ENCODE measurements at regions not wholly inside any gene's neighbourhood (a gene's known extent, or its start where the extent isn't known, plus 50 kb on each side); places are given as distances from the start of the nearest gene placed in this dataset.
A peak's percentile ranks its signal among the peaks of the same experiment; 100 is the strongest.

DNA sequence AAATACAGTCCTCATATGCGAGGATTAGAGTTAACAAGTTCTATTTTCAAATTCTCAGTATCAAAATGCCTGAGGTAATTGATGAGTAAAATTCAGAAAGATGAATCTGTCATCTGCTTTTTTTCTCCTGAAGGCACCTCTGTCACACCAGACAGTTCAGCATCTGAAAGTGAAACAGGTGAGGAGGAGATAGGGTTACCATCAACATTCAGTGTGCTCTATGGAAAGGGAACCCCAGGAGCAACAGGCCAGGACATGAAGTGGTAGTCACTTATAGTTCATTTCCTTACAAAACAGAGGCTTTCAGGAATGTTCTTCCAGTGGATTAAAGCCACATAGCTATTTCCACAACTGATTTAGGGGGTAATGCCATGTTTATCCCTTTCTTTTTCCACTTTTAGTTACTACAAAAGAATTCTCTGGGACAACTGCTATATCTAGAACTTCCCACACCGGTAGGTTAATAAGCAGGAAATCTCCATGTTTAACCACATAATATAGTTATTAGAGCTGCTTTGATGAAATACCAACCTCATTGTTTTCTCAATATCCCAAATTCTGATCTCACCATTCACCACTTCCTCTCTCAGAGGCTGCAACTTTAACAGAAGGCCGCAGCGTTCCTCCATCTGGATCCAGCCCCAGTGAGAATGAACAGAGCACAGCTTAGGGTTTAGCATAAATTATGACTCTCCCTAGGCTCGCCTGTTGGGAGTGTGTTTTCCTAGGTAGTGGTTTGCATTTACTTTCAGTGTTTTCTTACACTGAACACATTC, 177.0 kb upstream of the CNTN1 start:
- no peaks in the 10 kb centered on the region for H3K36me3 ChIP-seq (ENCODE audit: control insufficient read depth, insufficient read depth, low read length)
- H3K27me3 ChIP-seq (replicated peaks; ENCODE audit: control insufficient read depth, insufficient read depth, low read length), result no peaks in the 10 kb centered on the region
- no peak overlapping the region for H3K4me3 ChIP-seq (replicated peaks; ENCODE audit: low read depth, low read length)
- TF ChIP-seq, protein P1, sequence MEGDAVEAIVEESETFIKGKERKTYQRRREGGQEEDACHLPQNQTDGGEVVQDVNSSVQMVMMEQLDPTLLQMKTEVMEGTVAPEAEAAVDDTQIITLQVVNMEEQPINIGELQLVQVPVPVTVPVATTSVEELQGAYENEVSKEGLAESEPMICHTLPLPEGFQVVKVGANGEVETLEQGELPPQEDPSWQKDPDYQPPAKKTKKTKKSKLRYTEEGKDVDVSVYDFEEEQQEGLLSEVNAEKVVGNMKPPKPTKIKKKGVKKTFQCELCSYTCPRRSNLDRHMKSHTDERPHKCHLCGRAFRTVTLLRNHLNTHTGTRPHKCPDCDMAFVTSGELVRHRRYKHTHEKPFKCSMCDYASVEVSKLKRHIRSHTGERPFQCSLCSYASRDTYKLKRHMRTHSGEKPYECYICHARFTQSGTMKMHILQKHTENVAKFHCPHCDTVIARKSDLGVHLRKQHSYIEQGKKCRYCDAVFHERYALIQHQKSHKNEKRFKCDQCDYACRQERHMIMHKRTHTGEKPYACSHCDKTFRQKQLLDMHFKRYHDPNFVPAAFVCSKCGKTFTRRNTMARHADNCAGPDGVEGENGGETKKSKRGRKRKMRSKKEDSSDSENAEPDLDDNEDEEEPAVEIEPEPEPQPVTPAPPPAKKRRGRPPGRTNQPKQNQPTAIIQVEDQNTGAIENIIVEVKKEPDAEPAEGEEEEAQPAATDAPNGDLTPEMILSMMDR (IDR thresholded peaks at IDR 0.05; ENCODE audit: insufficient read depth, low read length, poor library complexity, severe bottlenecking), result no peak
- peak; percentile 40 for DNase-seq (ENCODE audit: extremely low read depth, insufficient read length)

DNA sequence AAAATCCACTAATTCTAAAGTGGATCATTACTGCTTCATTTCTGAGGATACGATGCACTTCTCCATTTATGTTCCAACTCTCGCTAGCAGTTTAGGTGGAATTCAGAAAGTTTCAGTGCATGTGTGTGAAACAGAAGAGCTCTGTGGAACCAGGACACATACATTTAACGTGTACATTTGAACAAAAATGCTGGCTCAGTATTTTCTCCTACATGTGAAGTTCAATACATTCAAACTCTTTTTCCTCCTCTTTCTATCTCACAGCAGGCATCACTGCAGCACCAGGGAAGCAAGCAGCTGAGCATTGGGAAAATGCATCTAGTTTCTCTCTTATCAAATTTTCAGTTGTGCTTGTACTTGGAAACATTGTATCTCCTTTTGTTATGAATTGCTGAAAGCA, 169.4 kb upstream of the CNTN1 start:
- TF ChIP-seq, protein P1 (IDR thresholded peaks at IDR 0.05; ENCODE audit: insufficient read depth, low read length, poor library complexity, severe bottlenecking), result no peak
- DNase-seq (ENCODE audit: extremely low read depth, insufficient read length), result no peak
- no peak overlapping the region for H3K4me3 ChIP-seq (replicated peaks; ENCODE audit: low read depth, low read length)
- no peaks in the 10 kb centered on the region for H3K36me3 ChIP-seq (ENCODE audit: control insufficient read depth, insufficient read depth, low read length)
- H3K27me3 ChIP-seq (replicated peaks; ENCODE audit: control insufficient read depth, insufficient read depth, low read length), result no peaks in the 10 kb centered on the region

DNA sequence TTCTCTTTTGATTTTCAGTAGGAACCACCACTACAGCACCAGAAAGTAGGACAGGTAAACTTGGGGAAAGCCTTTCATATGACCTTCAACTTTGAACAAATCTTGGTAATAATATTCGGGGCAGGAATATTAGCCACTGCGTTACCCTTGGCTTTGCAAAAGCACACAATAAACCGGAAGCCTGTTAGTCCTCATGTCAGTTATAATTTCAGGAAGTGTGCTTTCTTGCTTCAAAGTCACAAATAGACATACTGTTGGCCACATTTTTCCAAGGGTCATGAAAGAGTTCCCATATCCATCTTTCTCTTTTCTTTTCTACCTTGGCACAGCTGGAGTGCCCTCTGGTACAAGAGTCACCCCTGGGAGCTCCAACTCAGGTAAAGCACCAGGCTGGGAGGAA, 167.2 kb upstream of the CNTN1 start:
- DNase-seq (ENCODE audit: extremely low read depth, insufficient read length), result no peak
- Histone ChIP-seq H3K27me3 (replicated peaks; ENCODE audit: control insufficient read depth, insufficient read depth, low read length) (no peaks in the 10 kb centered on the region), H3K4me3 (replicated peaks; ENCODE audit: low read depth, low read length) (no peak overlapping the region), H3K36me3 (ENCODE audit: control insufficient read depth, insufficient read depth, low read length) (no peaks in the 10 kb centered on the region)
- TF ChIP-seq, protein P1 (IDR thresholded peaks at IDR 0.05; ENCODE audit: insufficient read depth, low read length, poor library complexity, severe bottlenecking), result no peak

DNA sequence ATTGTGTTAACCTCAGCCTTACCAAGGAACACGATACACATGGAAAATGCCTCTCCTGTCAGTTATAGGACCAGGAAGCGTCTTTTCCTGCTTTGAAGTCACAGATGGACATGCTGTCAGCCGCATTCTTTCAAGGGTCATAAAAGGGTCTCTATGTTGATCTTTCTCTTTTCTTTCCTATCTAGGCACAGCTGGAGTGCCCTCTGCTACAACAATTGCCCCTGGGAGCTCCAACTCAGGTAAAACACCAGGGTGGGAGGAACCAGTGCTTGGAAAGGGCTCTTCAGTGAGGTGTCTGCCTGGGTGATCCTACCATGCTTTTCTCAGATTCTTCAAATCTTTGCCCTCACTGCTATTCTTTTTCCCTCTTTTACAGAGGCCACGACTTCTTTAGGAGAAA, 157.4 kb upstream of the CNTN1 start:
- no peaks in the 10 kb centered on the region for H3K27me3 ChIP-seq (replicated peaks; ENCODE audit: control insufficient read depth, insufficient read depth, low read length)
- TF ChIP-seq, protein P1 (IDR thresholded peaks at IDR 0.05; ENCODE audit: insufficient read depth, low read length, poor library complexity, severe bottlenecking), result no peak
- no peak for DNase-seq (ENCODE audit: extremely low read depth, insufficient read length)
- no peak overlapping the region for H3K4me3 ChIP-seq (replicated peaks; ENCODE audit: low read depth, low read length)
- H3K36me3 ChIP-seq (ENCODE audit: control insufficient read depth, insufficient read depth, low read length), result no peaks in the 10 kb centered on the region

DNA sequence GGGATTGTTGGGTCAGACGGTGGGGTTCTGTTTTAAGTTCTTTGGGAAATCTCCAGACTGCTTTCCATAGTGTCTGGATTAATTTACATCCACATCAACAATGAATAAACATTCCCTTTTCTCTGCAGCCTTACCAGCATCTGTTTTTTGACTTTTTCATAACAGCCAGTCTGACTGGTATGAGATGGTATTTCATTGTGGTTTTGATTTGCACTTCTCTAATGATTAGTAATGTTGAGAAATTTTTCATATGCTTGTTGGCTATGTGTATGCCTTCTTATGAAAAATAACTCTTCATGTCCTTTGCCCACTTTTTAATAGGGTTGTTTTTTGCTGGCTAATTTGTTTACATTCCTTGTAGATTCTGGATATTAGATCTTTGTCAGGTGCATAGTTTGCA, 140.8 kb upstream of the CNTN1 start:
- TF ChIP-seq, protein P1 (IDR thresholded peaks at IDR 0.05; ENCODE audit: insufficient read depth, low read length, poor library complexity, severe bottlenecking), result no peak

More for the DNA sequence above, 140.8 kb upstream of the CNTN1 start:
- no peak overlapping the region for H3K4me3 ChIP-seq (replicated peaks; ENCODE audit: low read depth, low read length)
- no peaks in the 10 kb centered on the region for H3K27me3 ChIP-seq (replicated peaks; ENCODE audit: control insufficient read depth, insufficient read depth, low read length)
- no peak for DNase-seq (ENCODE audit: extremely low read depth, insufficient read length)
- H3K36me3 ChIP-seq (ENCODE audit: control insufficient read depth, insufficient read depth, low read length), result no peaks in the 10 kb centered on the region

All from GM06990 (cell line).